B cell (primary cell): ENCODE measurements at regions not wholly inside any gene's neighbourhood (a gene's known extent, or its start where the extent isn't known, plus 50 kb on each side); places are given as distances from the start of the nearest gene placed in this dataset.

Experiments used
- ATAC-seq: fragments of 200-7000 bp; cut with Tn5 transposase; one replicate; pipeline ENCODE4 v1.10.0; 2021; ENCODE audit warnings: low read depth, mild to moderate bottlenecking, moderate number of reproducible peaks, moderate library complexity
- CTCF ChIA-PET: fragments of 350-600 bp; sonication (Branson Sonifier 250); formaldehyde crosslinking; loops from one replicate; lab custom pipeline; 2021; ENCODE audit warnings: antibody characterized with exemption, inconsistent platforms; lab: Charles Lee
- POLR2A ChIA-PET: fragments of 350-600 bp; sonication (Branson Sonifier 250); formaldehyde crosslinking; loops from one replicate; lab custom pipeline; 2021; ENCODE audit warnings: antibody characterized with exemption; lab: Charles Lee
- DNase-seq: peaks from one replicate; pipeline ENCODE4 v3.0.0; 2013
- H2AFZ ChIP-seq: 2 replicates; pipeline ENCODE4 v1.6.1; 2012; ENCODE audit warnings: mild to moderate bottlenecking, low read depth, low read length; ENCODE audit not compliant: insufficient read depth, poor library complexity, severe bottlenecking
- H3K27ac ChIP-seq, 2 donors: 1 replicate in 1 of 2; 2 replicates in 1 of 2; pipeline ENCODE4 v1.5.1; 2012 to 2013; ENCODE audit warnings: low read length in 2 of 2, mild to moderate bottlenecking in 2 of 2, moderate library complexity in 1 of 2
- H3K27me3 ChIP-seq, 4 experiments: fragments of 200-600 bp in 1 of 4; sonication (generic) in 1 of 4; replicated peaks in 1 of 4; 1 replicate in 2 of 4; 2 replicates in 2 of 4; pipeline versions ENCODE4 v1.6.1 to v1.7.0; 2013 to 2016; ENCODE audit warnings: low read length in 3 of 4, mild to moderate bottlenecking in 2 of 4, mixed read lengths in 1 of 4, moderate library complexity in 1 of 4; ENCODE audit not compliant: insufficient read depth in 4 of 4, control insufficient read depth in 3 of 4; ENCODE audit errors: control extremely low read depth in 1 of 4
- H3K36me3 ChIP-seq, 2 experiments: replicated peaks in 1 of 2; 1 replicate in 1 of 2; 2 replicates in 1 of 2; pipeline versions ENCODE4 v1.6.1 to v1.7.1; 2013; ENCODE audit warnings: low read length in 1 of 2; ENCODE audit not compliant: insufficient read depth in 2 of 2, control insufficient read depth in 1 of 2; ENCODE audit errors: control extremely low read depth in 1 of 2, extremely low read depth in 1 of 2
- H3K4me1 ChIP-seq, 2 donors: fragments of 200-600 bp in 1 of 2; sonication (generic) in 1 of 2; 1 replicate in 1 of 2; 2 replicates in 1 of 2; pipeline versions ENCODE4 v1.5.1 to v1.6.1; 2013 to 2017; ENCODE audit warnings: low read length in 2 of 2; ENCODE audit not compliant: control insufficient read depth in 2 of 2, insufficient read depth in 2 of 2
- H3K4me2 ChIP-seq: replicated peaks from 2 replicates; pipeline ENCODE3; 2012; ENCODE audit warnings: mild to moderate bottlenecking, low read depth, low read length; ENCODE audit not compliant: poor library complexity, severe bottlenecking
- H3K4me3 ChIP-seq, 5 experiments: fragments of 200-600 bp in 1 of 5; sonication (generic) in 1 of 5; 1 replicate in 3 of 5; 2 replicates in 2 of 5; pipeline versions ENCODE4 v1.5.1 to v1.7.0; 2011 to 2016; ENCODE audit warnings: low read length in 4 of 5, mild to moderate bottlenecking in 4 of 5, low read depth in 2 of 5, control low read depth in 1 of 5, moderate library complexity in 1 of 5; ENCODE audit not compliant: insufficient read depth in 1 of 5; ENCODE audit errors: control extremely low read depth in 1 of 5, extremely low read depth in 1 of 5
- H3K79me2 ChIP-seq: fragments of 200-600 bp; sonication (generic); one replicate; pipeline ENCODE4 v1.6.0; 2016; ENCODE audit warnings: low read length; ENCODE audit not compliant: control insufficient read depth, insufficient read depth
- H3K9ac ChIP-seq: fragments of 200-600 bp; sonication (generic); 2 replicates; pipeline ENCODE4 v1.6.1; 2017; ENCODE audit warnings: mild to moderate bottlenecking, low read length, moderate library complexity
- H3K9me3 ChIP-seq, 3 donors: one replicate each; pipeline versions ENCODE4 v1.6.1 to v1.7.1; 2013; ENCODE audit warnings: low read length in 2 of 3; ENCODE audit not compliant: control insufficient read depth in 2 of 3, insufficient read depth in 1 of 3; ENCODE audit errors: control extremely low read depth in 1 of 3
- H4K20me1 ChIP-seq: 2 replicates; pipeline ENCODE4 v1.6.0; 2012; ENCODE audit warnings: mild to moderate bottlenecking, low read length; ENCODE audit not compliant: insufficient read depth, control insufficient read depth, poor library complexity, severe bottlenecking
- H3K27ac Mint-ChIP-seq: one replicate; pipeline ENCODE4 v1.8.0; 2021; ENCODE audit warnings: mixed read lengths
- H3K27me3 Mint-ChIP-seq: one replicate; pipeline ENCODE4 v1.8.0; 2021; ENCODE audit warnings: mixed read lengths
- H3K4me1 Mint-ChIP-seq: one replicate; pipeline ENCODE4 v1.8.0; 2021; ENCODE audit warnings: mixed read lengths
- H3K4me3 Mint-ChIP-seq: one replicate; pipeline ENCODE4 v1.8.0; 2021; ENCODE audit warnings: mixed read lengths
- H3K9me3 Mint-ChIP-seq: one replicate; pipeline ENCODE4 v1.8.0; 2022; ENCODE audit warnings: mixed read lengths; ENCODE audit not compliant: insufficient read depth
- EZH2 ChIP-seq: IDR thresholded peaks from 2 replicates; pipeline ENCODE4 v1.6.1; 2012; ENCODE audit warnings: borderline replicate concordance, low read depth, mild to moderate bottlenecking, moderate library complexity, low read length; ENCODE audit not compliant: insufficient read depth, poor library complexity, severe bottlenecking
- WGBS: methylation state at CpG from one replicate; pipeline ENCODE4 v1.1.5; 2013; ENCODE audit warnings: missing lambda C conversion rate; ENCODE audit not compliant: insufficient coverage; 5-methylcytosine and 5-hydroxymethylcytosine counted together
- intact Hi-C: fragments of 100-400 bp; cut with micrococcal nuclease; formaldehyde crosslinking; loops from one replicate; pipeline ENCODE4 v1.10.0; 2022
- TF ChIP-seq, protein P1 (sequence below): fragments of 200-600 bp; IDR thresholded peaks from one replicate; pipeline ENCODE4 v1.8.0; 2022; ENCODE audit warnings: antibody characterized with exemption, mild to moderate bottlenecking

DNA sequence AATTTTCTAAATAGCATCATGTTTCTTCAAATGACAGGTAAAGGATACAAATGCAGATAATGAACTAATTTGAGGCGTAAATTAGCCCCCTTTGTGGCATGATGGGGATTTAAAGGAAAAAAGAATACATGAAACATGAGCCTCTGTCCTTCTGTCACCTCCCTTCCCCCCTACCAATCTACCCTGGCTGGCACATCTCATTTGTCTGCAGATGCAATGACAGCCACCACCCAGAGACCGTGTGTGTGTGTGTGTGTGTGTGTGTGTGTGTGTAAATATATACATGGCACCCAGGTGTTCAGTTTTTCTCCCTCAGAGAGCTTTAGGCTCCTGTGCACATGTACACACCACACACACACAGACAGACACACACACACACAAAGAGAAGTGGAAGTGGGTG is 451.1 kb downstream of the RWDD3 start:
- H3K9me3 Mint-ChIP-seq: peaks cover 4% of the 10 kb centered on the region
- H3K9me3 ChIP-seq: no peaks in the 10 kb centered on the region
- no peak overlapping the region for H2AFZ ChIP-seq
- H3K27ac ChIP-seq: no peak overlapping the region
- H3K4me1 ChIP-seq: no peaks in the 10 kb centered on the region
- DNase-seq (no peak), ATAC-seq (no peak)
- WGBS: no CpG with 5 or more reads among the region's 2 CpGs
- no peaks in the 10 kb centered on the region for H3K27me3 ChIP-seq
- ChIA-PET POLR2A (no interaction called here), CTCF (no interaction called here)
- no peak overlapping the region for H3K27ac Mint-ChIP-seq
- H3K36me3 ChIP-seq: no peaks in the 10 kb centered on the region
- TF ChIP-seq EZH2: no peak
- TF ChIP-seq, protein P1, sequence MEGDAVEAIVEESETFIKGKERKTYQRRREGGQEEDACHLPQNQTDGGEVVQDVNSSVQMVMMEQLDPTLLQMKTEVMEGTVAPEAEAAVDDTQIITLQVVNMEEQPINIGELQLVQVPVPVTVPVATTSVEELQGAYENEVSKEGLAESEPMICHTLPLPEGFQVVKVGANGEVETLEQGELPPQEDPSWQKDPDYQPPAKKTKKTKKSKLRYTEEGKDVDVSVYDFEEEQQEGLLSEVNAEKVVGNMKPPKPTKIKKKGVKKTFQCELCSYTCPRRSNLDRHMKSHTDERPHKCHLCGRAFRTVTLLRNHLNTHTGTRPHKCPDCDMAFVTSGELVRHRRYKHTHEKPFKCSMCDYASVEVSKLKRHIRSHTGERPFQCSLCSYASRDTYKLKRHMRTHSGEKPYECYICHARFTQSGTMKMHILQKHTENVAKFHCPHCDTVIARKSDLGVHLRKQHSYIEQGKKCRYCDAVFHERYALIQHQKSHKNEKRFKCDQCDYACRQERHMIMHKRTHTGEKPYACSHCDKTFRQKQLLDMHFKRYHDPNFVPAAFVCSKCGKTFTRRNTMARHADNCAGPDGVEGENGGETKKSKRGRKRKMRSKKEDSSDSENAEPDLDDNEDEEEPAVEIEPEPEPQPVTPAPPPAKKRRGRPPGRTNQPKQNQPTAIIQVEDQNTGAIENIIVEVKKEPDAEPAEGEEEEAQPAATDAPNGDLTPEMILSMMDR: no peak
- no peak overlapping the region for H3K4me3 Mint-ChIP-seq
- intact Hi-C loops: no loop called here
- H3K4me2 ChIP-seq: no peak overlapping the region
- no peaks in the 10 kb centered on the region for H4K20me1 ChIP-seq
- no peaks in the 10 kb centered on the region for H3K79me2 ChIP-seq
- no peaks in the 10 kb centered on the region for H3K27me3 Mint-ChIP-seq
- no peak overlapping the region for H3K9ac ChIP-seq
- H3K4me1 Mint-ChIP-seq: no peaks in the 10 kb centered on the region
- H3K4me3 ChIP-seq: no peak overlapping the region

DNA sequence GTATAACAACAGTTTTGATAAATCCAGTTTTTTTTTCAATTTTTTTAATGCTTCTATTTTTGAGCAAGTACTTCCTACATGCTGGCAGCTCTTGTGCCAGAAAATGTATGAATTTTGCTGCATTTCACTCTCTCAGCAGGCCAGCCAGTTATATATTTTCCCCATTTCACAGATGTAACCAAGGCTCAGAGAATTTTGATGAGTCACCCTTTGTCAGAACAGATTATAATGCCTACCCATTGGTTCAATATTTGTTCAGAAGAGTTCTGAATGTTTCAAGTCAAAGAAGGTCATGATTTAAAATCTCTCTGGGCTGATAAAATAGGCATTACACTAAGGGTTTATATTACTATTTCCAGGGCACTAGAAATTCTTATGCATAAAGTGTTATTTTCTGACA is 452.2 kb downstream of the RWDD3 start:
- H3K4me3 ChIP-seq: no peak overlapping the region
- H3K9me3 ChIP-seq: no peaks in the 10 kb centered on the region
- ChIA-PET CTCF (no interaction called here), POLR2A (no interaction called here)
- no peaks in the 10 kb centered on the region for H4K20me1 ChIP-seq
- H3K27me3 Mint-ChIP-seq: no peaks in the 10 kb centered on the region
- H3K4me2 ChIP-seq: no peak overlapping the region
- H2AFZ ChIP-seq: no peak overlapping the region
- no peak overlapping the region for H3K9ac ChIP-seq
- H3K4me1 Mint-ChIP-seq: no peaks in the 10 kb centered on the region
- no peak overlapping the region for H3K4me3 Mint-ChIP-seq
- peaks cover 2% of the 10 kb centered on the region for H3K9me3 Mint-ChIP-seq
- DNase-seq (no peak), ATAC-seq (no peak)
- no peak overlapping the region for H3K27ac ChIP-seq
- no peaks in the 10 kb centered on the region for H3K27me3 ChIP-seq
- no peaks in the 10 kb centered on the region for H3K79me2 ChIP-seq
- TF ChIP-seq, protein P1: no peak
- TF ChIP-seq EZH2: no peak
- intact Hi-C loops: no loop called here
- no peak overlapping the region for H3K27ac Mint-ChIP-seq
- H3K4me1 ChIP-seq: no peaks in the 10 kb centered on the region
- H3K36me3 ChIP-seq: no peaks in the 10 kb centered on the region
